NCI-H2029 treated with DMSO at 0.1 percent for 48 hours (cell line): ENCODE measurements at regions not wholly inside any gene's neighbourhood (a gene's known extent, or its start where the extent isn't known, plus 50 kb on each side); places are given as distances from the start of the nearest gene placed in this dataset.

Experiments used
- DNase-seq: peaks from one replicate; lab custom pipeline; 2025; lab: John Stamatoyannopoulos, UW

DNA sequence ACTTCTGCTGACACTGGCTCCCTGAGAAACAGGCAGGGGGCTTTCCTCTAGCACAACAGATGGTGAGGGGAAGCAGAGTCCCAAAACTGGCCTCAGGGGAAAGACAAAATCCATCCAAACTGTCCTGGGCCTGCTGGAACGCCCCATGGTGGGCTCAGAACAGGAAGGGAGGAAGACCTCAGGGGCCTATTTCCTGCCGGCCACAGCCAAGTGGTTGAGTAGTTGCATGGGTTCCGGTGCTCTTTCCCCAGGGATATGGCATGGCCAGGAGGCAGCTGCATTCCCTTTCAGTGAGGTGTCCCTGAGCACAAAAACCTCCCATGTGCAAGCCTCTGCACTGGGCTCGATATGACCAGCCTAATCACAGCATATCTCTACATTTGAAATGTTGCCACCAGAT is 303.0 kb upstream of the IRX5 start:
- DNase-seq = no peak

DNA sequence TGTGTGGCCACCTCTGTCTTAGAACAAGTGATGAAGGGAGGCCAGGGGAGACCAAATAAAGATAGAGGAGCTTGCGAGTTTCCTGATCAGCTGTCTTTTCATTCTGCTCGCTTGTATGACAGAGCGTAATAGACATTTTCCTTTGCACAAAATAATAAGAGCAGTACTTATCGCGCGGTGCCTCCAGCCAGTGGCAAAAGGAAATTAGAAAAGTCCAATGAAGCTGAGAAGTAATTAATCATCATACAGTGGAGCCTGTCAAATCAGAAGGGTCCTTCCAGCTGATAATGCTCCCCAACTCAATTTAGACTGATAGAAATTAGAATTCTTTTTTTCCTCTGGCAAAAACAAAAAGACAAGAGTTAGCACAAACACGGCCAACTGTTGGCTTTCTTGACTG is 307.0 kb upstream of the IRX5 start:
- DNase-seq = no peak

DNA sequence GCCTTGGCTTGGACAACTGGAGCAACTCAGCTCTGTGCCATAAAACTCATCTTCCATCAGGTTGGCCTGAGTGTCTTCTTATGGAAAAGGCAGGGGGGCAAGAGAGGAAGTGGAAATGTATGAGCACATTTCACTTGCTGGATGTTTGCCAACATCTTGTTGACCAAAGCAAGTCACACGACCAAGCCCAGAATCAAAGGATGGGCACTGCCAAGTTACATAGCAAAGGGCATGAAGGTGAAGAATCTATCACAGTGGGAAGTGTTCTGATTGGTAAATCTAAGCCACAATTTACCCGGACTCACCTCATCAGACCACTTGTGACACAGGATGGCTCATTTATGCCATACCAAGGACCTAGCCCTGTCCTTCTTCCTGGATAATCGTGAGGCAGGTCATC is 310.5 kb upstream of the IRX5 start:
- DNase-seq = no peak

DNA sequence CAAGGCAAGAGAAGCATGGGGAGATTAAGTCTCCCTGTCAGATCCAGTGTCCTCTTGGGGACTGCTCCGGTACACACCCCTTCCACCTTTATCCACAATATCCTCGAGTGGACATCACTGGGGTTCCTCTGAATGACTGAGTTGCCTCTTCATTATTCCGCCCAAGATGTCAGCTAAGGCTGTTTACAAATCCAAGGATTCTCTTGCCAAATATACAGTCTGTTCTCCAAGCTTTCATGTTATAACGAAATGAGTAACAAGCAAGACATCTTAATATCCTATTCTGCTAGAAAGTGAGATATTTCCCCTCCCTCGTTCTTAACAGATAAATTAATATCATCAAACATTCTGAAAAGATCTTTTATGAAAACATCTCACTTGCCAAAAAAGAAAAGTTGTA is 314.1 kb upstream of the IRX5 start:
- no peak for DNase-seq

DNA sequence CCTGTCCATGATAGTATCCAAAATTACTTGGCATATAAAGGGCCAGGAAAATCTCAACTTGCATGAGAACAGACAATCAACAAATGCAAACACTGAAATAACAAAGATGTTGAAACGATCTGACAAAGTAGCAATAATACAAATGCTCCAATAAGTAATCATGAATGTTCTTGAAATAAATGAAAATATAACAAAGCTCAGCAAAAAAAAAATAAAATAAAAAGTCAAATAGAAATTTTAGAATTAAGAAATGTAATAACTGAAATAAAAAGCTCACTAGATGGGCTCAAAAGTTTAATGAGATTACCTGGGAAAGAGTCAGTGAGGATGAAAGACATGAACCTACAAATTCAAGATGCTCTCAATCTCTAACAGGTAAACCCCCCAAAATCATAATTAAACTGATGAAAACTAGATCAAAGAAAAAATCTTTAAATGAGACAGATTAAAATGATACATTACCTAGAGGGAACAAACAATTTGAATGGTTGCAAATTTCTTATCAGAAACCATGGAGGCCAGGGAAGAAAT is 319.0 kb upstream of the IRX3 start:
- no peak for DNase-seq

DNA sequence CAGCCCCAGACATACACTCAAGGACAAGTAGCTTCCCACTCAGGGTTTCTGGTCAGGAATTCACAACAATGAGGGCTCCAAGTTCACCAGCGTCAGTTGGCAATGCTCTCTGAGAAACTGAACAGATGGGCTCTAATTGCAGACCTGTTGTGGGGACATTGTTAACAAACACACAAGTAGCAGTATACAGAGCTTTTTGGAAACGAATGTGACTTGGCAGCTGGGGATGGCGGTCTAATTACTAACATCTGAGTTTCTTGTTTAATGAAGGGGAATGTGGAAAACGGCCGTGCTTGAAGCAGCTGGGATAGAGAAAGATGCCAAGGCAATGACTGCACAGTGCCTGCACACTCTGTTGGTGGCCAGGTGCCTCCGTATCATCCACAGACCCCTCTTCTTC is 316.1 kb upstream of the IRX3 start:
- DNase-seq = no peak

DNA sequence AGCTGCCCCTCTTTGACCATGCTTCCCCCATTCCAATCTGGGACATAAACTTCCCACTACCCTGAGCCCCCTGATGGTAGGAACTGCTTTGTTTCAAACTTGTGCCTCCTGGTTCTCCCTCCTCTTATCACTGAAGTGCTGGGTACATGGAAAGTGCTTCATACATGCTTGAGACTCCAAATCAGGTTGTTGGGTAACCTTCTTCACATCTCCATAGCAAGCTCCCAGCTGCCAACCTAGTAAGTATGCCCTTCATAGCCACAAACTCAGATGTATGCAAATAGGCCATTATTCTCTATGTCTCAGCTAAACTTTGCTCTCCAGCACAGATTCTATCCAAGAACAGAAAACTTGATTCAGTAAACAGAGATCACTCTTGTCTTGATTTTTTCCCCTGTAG is 310.6 kb upstream of the IRX3 start:
- no peak for DNase-seq

DNA sequence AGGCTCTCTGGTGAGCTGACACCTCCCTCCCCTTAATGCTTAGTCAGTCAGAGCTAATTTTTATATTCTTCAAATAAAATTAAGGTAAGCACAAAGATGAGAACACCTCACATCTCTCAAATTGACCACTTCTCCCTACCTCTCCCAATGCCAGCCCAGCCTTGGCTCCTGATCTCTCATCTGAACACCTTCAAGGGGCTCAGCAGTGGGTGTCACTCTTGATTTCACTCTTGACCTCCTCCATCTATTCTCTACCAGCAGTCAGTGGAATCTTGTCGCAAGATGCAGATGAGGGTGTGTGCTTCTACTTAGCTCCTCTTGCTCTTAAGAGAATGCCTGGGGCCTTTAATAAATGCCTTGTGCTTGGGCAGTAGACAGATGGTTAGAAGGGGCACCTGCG is 309.0 kb upstream of the IRX3 start:
- no peak for DNase-seq

DNA sequence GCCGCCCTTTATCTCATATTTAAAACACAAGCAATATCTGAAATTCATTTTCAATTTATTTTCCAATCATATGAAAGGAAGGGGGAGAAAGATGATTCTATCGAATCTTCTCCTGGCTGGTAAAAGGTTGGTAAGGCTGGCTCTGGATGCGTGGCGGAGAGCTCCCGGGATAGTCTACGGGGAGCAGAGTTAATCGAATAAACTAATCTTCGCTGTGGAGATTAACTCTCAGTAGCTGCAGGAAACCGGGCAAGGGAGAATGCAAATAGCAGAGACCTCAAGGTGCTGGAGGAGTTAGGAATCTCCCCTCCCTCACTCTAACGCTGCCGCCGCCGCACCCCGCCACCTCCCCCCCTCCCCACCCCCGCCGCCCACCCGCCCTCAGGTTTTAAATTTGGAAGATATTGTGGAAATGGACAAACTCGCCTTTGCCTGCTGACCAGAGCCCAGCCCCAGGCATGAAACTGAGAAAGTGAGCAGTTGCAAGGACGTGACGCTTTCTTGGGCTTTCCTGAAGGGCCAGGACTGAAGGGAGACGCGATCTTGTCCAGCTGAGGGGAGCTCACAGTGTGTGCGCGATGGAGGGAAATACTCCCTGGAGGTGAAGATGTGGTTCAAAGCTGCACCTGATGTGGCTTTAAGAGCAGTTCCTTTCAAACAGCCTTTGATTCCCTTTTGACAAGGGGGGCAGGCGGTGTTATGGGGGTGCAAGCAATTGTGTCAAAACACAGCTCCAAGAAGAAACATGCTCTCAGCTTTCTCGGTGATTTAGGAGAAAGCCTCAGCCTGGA is 308.2 kb upstream of the IRX3 start:
- DNase-seq = no peak

DNA sequence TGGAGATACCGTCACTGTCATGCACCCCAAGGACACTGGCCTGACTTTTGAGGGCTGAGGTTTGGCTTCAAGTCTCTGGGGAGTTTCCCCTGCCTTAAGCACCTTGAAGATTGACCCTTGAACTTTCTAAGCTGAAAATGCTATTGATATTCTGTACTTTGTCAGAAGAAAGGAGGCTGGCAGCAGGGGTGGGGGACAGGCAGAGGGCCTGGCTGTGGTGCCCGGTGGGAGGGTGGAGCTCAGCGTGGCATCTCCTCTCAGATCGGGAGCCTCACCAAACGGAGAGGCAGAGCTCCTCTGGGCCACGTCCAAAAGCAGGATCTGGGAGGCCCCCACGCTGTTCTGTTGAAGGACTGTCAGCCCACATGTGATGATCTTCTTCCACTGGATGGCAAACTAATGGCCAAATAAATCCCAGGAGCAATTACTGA is 305.2 kb upstream of the IRX3 start:
- DNase-seq = no peak

DNA sequence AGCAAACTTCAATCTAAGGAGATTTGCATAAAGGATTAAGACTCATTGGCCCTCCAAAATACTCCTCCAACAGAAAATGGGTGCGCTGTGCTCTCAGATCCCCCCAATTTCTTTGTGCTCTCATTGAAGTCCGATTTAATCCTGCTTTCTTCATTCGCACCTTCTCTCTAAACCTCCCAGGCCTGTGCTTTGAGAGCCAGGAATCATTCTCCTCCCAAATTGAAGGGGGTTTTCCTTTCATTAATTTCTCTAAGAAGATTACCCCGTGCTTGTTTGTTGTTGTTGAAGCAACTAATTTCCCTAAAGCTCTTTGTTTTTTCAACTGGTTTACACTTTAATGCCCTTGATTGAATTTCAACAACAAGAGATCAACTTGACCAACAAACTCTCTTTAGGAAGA is 304.2 kb upstream of the IRX3 start:
- no peak for DNase-seq

DNA sequence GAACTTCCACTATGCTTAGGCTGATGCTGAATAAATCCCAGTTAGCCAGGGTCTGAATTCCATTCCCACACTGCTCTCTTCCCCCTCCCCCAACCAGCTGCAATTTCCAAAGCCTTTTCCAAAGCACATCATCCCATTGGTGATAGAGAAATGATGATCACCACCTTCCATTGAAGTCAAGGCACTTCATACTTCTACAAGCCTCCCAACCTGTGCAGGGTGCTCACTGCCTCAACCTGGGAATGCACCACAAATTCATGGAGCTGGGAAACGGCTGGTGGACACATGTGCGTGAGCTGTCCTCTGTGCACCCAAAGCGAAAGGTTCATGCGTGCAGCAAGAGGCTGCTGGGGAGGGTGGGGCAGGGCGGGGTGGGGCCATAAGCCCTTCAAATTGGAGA is 302.7 kb upstream of the IRX3 start:
- DNase-seq = no peak

DNA sequence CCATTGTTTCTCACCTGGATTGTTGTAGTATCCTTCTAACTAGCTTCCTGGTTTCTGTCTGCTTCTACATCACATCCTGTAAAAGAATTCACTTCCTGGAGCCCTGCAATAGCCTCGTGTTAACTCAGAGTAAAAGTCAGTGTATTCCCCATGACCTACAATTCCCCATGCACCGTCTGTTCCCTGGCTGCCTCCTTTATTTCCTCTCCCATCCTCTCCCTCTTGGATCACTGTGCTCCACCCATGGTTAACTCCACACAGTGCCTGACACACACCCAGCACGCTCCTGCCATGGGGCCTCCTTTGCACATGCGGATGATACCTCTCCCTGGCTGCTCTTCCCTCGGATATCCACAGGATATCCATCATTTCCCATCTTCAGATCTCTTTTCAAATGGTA is 301.4 kb upstream of the IRX3 start:
- no peak for DNase-seq

DNA sequence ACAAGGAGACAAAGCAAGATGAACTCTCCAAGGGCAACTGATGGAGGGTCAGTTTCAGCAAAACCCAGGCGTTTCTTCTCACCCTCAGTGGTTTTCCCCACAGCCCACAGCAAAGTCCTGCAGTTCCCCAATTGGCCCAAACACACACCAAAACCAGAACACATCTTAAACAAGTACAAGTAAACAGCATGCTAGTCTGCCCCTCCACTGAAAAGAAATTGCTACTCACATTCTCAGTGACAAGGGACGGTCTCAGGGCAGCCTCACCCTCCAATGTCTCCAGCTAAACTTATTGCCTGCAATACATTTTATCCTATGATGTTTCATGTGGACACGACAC is 300.6 kb upstream of the IRX3 start:
- DNase-seq = no peak

DNA sequence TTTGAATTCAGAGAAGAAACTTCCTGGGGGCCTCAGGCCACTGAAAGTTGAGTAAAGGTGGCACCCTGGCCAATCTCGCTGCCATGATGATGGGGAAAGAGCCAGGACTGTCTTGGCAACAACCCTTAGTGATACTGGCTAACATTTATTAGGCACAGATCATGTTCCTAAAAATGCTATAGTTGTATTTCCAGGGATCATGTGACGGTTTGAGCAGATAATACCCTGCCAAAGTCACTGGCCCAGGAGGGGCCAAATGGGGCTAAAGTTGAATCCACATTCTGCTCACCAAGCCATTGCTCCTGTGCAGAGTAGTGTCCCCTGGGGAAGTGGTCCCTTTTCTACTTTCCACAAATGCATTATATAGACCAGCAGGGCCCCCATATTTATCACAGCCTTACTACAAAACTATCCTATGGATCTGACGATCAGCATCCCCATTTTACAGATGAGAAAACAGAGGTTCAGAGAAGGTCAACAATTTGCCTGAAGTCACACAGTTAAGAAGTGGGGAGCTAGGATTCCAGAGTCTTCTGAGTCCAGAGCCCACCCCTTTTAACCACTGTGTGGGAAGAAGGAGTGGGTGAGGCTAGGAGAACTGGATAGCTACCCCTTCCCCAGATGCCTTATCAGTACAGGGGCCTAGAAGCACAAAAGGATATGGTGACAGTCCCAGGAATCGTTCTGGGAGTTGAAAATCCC is 300.0 kb upstream of the IRX3 start:
- no peak for DNase-seq

DNA sequence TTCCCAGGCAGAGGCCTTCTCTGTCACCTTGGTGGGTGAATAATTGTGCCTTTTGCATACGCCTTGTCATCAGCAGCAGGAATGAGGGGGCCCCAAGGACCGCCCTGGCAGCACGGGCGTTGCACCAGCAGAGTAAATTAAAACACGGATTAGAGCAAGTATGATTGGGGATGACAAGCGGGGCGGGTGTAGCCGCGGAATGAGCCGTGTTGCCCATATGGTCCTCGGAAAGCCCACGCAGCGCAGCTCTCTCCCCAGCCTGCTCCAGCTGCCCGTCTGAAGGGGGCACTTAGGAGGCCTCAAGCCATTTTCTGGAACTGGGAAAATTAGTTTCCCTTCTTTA is 299.4 kb upstream of the IRX3 start:
- DNase-seq = no peak

DNA sequence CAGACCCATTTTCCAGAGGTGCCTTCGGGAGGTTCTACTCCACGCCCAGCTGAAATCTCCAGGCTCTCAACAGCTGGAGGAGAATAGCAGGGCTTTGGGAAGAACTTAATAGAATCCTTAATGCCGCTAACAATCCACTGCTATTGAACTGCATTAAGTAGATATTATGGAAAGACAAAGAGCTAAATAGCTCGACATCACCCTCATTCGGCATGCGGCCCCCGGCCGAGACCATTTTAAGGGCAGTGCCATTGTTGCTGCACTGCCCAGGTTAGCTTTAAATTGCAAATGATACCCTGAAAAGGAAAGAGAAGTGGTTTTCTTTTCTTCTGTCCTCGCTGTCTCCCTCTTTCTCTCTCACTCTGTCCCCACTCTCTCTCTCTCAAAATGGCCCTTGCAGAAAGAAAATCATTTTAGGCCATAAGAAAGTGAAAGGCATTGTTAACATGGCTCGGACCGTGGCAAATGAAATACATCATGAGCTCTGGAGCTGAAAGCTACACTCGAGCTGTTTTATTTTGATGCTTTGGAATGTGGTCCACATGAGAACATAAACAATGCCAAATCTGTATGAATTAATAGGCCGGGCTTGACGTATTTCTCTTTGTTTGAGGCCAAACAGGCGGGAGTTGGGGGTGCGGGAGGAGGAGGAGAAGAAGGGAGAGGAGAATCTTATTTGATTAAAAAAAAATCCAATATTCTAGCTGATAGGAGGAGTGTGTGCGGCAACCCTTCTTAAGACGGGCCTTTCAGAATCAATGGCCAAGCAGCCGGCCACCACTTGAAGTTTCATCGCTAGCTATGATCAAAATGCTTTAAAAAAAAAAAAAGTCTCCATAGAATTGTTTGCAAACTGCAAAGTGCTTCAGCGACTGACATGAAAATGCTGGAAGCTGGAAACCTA is 298.8 kb upstream of the IRX3 start:
- no peak for DNase-seq

DNA sequence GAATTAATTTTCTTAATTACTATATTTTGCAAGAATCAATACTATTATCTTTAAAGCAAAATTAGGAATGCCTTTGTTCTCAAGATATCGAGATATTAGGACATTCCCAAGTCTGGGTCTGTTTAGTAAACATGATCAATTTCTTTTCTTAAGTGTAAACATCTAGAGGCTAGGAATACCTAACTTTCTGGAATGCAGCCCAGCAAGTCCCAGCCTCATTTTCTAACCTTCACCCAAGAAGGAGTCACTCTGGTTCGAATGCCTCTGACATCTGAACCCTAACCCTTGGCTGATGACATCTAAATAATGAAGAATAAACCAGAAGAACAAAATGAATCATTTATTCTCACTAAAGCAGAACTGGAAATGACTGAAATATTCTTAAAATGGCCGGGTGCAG is 297.5 kb upstream of the IRX3 start:
- DNase-seq = no peak

DNA sequence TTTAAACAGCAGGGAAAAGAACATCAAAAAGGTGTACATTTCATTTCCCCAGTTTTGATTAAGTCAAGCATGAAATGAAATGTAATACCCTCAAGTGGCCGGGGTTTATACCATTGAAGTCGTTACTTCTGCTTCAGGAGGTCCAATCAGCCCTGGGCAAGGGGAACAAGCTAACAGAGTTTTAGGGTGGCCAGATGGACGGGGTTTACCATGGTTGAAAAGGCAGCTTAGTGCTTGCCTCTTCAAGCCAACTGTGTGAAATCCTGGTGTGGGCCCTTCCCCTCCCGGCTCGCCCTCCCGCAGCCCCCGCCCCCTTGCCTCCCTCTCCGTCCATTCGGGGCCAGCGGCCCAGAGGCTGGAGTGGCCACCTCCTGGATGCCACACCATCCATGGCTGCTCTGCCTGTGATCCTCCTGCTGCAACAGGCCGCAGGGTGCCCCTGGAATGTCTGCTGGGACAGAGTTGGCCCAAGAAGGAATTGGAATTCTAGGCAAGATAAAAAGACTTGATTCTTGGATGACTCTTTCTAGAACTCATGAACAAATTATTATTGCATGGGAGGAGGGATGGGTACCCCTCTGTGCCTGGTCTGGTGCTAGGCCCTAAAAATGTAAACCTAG is 296.2 kb upstream of the IRX3 start:
- DNase-seq = no peak

DNA sequence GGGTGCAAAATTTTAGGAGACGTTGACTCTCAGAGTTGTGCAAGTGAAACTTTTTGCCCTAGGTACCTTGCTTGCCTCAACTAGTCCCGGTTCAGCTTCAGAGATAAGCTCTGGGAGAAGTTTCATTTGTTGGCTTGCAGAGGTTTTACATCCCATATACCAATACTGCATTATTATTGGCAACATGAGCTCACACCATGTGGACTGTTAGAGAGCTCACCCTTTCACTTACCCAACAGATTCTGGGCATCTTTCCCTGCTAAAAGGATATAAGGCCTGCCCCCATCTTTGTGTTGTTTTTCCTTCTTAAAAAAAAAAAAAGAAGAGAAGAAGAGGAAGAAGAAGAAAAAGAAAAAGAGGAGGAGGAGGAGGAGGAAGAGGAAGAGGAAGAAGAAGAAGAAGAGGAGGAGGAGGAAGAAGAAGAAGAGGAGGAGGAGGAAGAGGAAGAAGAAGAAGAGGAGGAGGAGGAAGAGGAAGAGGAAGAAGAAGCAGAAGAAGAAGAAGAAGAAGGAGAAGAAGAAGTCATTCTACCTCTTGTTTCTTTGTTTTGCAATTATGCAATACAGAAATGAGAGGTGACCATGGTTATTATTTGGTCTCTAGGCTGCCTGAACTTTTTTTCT is 292.6 kb upstream of the IRX3 start:
- no peak for DNase-seq

DNA sequence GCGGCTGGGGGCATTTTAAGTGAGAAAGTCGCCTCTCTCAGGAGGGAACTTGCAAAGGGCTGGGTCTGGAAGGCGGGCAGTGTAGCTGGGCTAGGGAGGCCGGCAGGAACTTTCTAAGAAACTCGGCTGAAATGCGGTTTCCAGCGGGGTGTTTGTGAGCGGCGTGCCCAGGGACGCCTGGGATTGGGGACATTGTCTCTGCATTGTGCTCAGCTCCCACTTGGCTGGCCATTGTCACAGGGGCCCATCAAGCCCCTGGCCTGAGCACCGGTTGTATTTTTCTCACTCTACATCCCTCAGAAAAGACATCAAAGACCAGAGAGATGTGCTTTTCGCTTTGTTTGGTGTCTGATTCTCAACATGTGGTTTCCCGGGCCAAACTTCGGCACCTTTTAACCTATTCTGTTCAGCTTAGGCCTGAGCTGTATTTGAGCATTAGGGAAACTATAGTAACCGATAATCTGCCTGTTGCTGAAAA is 291.1 kb upstream of the IRX3 start:
- DNase-seq = no peak

DNA sequence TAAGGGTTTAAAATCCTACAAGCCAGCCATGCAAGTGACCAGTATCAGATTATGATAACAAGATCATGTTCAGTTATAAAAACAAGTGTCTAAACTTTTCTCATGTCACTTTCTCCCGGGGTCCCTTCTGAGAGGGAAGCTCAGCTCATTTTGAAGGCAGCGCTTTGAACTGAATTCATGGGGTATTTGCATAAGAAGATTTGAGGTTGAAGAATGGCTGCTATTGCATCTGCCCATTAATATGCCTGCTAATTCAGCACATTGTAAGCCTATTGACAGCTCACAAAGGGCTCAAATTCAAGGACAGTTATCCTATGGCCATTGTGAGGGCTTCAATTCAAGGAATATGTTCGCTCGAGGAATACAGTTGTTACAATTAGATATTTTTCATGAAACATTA is 290.2 kb upstream of the IRX3 start:
- DNase-seq = no peak
